ENCODE measurements at regions not wholly inside any gene's neighbourhood (a gene's known extent, or its start where the extent isn't known, plus 50 kb on each side); places are given as distances from the start of the nearest gene placed in this dataset.

DNA sequence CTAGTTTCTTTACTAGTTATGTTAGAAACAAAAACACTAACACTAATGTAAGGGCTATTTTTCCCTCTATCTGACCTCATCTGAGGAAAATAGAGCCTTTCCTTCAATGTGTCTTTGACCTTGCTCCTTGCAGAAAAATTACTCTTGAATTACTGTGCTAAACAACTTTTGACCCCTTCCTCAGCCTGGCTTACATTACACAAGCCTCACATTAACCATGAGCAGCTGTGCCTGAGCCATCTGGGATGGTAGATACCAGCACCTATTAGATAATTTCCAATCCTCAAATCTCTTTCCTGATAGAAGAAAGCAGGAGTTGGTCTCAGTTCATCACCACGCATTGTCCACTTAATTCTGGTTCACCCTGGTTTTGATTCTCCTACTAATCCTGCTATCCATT lies 134.4 kb upstream of the NCAM1 start:
- BruUV-seq (replicated peaks) = no TSS peak
- Histone ChIP-seq H3K9me2 (ENCODE audit: insufficient read depth) (no peaks in the 10 kb centered on the region), H3K4me1 (ENCODE audit: control insufficient read depth in 1 of 2, insufficient read depth in 2 of 2, low read length in 2 of 2) (no peaks in the 10 kb centered on the region), H3K27me3 (ENCODE audit: insufficient read depth, low read length) (peaks cover 24% of the 10 kb centered on the region), H3K36me3 (ENCODE audit: control insufficient read depth in 1 of 2, insufficient read depth in 2 of 2, low read length in 2 of 2) (no peaks in the 10 kb centered on the region), H3K27ac (ENCODE audit: low read depth, low read length) (no peak overlapping the region), H3K4me2 (ENCODE audit: low read length) (no peak overlapping the region), H3K9ac (ENCODE audit: low read length) (no peak overlapping the region), H3K9me3 (ENCODE audit: control insufficient read depth in 1 of 2, insufficient read depth in 1 of 2, low read depth in 1 of 2, low read length in 2 of 2) (no peaks in the 10 kb centered on the region), H3K4me3 (replicated peaks in 1 of 2; ENCODE audit: low read depth in 1 of 2, low read length in 2 of 2) (no peak overlapping the region), H4K20me1 (ENCODE audit: insufficient read depth) (no peaks in the 10 kb centered on the region), H2AFZ (ENCODE audit: low read depth, low read length, poor library complexity, severe bottlenecking) (no peak overlapping the region), H3K79me2 (ENCODE audit: insufficient read depth, low read length) (no peaks in the 10 kb centered on the region)
- ATAC-seq (no peak), DNase-seq (ENCODE audit: low read depth, low spot score) (no peak)
- CTCF ChIA-PET = no interaction called here
- POLR2A ChIA-PET = no interaction called here
- TF ChIP-seq EZH2phosphoT487 (IDR thresholded peaks at IDR 0.05; ENCODE audit: borderline replicate concordance) (no peak), JUND (IDR thresholded peaks at IDR 0.05) (no peak), EGR1 (IDR thresholded peaks at IDR 0.05; ENCODE audit: low read depth) (no peak), CBX3 (IDR thresholded peaks at IDR 0.05; ENCODE audit: low read depth) (no peak), CEBPB (IDR thresholded peaks at IDR 0.05; ENCODE audit: low read depth) (no peak), POLR2A (IDR thresholded peaks at IDR 0.05; ENCODE audit: borderline replicate concordance, extremely low read depth, insufficient read depth, insufficient read length) (no peak), POLR2AphosphoS5 (IDR thresholded peaks at IDR 0.05; ENCODE audit: low read depth, low read length) (no peak), RAD21 (IDR thresholded peaks at IDR 0.05; ENCODE audit: low read depth) (no peak), EZH2 (IDR thresholded peaks at IDR 0.05) (no peak)
- TF ChIP-seq, protein P1, sequence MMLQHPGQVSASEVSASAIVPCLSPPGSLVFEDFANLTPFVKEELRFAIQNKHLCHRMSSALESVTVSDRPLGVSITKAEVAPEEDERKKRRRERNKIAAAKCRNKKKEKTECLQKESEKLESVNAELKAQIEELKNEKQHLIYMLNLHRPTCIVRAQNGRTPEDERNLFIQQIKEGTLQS (IDR thresholded peaks at IDR 0.05) = no peak
- TF ChIP-seq, protein P2, sequence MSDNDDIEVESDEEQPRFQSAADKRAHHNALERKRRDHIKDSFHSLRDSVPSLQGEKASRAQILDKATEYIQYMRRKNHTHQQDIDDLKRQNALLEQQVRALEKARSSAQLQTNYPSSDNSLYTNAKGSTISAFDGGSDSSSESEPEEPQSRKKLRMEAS (IDR thresholded peaks at IDR 0.05) = no peak
- TF ChIP-seq, protein P3, sequence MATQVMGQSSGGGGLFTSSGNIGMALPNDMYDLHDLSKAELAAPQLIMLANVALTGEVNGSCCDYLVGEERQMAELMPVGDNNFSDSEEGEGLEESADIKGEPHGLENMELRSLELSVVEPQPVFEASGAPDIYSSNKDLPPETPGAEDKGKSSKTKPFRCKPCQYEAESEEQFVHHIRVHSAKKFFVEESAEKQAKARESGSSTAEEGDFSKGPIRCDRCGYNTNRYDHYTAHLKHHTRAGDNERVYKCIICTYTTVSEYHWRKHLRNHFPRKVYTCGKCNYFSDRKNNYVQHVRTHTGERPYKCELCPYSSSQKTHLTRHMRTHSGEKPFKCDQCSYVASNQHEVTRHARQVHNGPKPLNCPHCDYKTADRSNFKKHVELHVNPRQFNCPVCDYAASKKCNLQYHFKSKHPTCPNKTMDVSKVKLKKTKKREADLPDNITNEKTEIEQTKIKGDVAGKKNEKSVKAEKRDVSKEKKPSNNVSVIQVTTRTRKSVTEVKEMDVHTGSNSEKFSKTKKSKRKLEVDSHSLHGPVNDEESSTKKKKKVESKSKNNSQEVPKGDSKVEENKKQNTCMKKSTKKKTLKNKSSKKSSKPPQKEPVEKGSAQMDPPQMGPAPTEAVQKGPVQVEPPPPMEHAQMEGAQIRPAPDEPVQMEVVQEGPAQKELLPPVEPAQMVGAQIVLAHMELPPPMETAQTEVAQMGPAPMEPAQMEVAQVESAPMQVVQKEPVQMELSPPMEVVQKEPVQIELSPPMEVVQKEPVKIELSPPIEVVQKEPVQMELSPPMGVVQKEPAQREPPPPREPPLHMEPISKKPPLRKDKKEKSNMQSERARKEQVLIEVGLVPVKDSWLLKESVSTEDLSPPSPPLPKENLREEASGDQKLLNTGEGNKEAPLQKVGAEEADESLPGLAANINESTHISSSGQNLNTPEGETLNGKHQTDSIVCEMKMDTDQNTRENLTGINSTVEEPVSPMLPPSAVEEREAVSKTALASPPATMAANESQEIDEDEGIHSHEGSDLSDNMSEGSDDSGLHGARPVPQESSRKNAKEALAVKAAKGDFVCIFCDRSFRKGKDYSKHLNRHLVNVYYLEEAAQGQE (IDR thresholded peaks at IDR 0.05; ENCODE audit: low read depth) = no peak
- TF ChIP-seq, protein P4, sequence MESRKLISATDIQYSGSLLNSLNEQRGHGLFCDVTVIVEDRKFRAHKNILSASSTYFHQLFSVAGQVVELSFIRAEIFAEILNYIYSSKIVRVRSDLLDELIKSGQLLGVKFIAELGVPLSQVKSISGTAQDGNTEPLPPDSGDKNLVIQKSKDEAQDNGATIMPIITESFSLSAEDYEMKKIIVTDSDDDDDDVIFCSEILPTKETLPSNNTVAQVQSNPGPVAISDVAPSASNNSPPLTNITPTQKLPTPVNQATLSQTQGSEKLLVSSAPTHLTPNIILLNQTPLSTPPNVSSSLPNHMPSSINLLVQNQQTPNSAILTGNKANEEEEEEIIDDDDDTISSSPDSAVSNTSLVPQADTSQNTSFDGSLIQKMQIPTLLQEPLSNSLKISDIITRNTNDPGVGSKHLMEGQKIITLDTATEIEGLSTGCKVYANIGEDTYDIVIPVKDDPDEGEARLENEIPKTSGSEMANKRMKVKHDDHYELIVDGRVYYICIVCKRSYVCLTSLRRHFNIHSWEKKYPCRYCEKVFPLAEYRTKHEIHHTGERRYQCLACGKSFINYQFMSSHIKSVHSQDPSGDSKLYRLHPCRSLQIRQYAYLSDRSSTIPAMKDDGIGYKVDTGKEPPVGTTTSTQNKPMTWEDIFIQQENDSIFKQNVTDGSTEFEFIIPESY (IDR thresholded peaks at IDR 0.05; ENCODE audit: extremely low read depth, insufficient replicate concordance, low read length) = no peak
- intact Hi-C loops (cut with micrococcal nuclease) = no loop called here
- RAD21 ChIA-PET (ENCODE audit: low non-redundant PET in 1 of 2, low total read pairs in 2 of 2, uncharacterized antibody in 2 of 2, unreplicated experiment in 2 of 2) = no interaction called here

All from HCT116 (cell line).